ENCODE measurements at regions not wholly inside any gene's neighbourhood (a gene's known extent, or its start where the extent isn't known, plus 50 kb on each side); places are given as distances from the start of the nearest gene placed in this dataset.

DNA sequence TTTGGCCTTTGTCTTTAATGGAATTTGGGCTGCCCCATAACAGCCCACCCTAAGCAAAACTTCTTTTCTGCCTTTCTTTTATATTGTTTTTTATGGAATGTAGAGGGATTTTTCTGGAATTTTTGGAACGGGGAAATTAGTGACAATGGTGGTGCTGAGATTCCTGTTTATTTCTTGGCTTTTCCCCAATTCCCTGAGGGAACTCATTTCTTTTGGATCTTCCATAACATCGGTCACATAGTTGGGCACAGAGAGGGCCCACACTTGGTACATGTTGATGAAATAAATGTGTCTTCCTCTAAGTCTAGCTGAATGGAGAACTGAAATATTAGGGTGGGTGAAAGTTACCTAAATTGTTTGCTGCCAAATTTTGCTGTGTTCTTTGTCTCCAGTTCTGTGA is 191.6 kb upstream of the TNP1 start:
- TF ChIP-seq, protein P1, sequence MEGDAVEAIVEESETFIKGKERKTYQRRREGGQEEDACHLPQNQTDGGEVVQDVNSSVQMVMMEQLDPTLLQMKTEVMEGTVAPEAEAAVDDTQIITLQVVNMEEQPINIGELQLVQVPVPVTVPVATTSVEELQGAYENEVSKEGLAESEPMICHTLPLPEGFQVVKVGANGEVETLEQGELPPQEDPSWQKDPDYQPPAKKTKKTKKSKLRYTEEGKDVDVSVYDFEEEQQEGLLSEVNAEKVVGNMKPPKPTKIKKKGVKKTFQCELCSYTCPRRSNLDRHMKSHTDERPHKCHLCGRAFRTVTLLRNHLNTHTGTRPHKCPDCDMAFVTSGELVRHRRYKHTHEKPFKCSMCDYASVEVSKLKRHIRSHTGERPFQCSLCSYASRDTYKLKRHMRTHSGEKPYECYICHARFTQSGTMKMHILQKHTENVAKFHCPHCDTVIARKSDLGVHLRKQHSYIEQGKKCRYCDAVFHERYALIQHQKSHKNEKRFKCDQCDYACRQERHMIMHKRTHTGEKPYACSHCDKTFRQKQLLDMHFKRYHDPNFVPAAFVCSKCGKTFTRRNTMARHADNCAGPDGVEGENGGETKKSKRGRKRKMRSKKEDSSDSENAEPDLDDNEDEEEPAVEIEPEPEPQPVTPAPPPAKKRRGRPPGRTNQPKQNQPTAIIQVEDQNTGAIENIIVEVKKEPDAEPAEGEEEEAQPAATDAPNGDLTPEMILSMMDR (IDR thresholded peaks at IDR 0.05): no peak
- TF ChIP-seq ZFX (IDR thresholded peaks at IDR 0.05; ENCODE audit: borderline replicate concordance): no peak
